ENCODE measurements at regions not wholly inside any gene's neighbourhood (a gene's known extent, or its start where the extent isn't known, plus 50 kb on each side); places are given as distances from the start of the nearest gene placed in this dataset.

DNA sequence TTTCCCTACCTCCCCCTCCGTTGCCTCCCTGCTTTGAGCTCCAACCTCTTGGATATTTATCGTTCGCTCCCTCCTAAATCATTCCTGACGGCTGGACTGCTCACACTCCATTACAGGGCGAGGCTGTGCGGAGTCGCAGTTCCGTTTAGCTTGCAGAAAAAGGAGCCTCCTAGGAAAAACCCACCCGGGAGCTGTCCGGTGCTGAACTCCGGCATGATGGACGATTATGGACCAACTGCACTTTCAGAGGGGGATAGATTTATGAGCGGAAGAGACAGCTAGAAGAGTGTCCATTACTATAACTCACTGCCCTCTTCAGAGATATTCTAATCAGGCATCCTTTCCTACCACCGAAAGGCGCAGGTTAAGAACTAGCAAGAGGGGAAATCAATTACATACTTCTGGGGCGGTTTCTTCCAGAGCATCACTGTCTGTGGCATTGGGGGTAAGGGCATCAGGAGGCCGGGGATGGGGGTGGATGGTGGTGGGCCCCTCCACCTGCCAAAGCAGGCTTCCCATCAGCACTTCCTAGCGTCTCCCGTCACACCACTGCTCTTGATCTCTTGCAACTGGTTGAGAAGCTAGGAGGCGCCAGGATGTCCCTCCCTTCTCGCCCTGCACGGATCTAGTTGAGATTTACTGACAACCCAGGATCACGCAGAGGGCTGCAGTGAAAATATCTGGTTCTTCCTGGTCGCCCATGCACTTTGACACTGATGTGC lies 251.2 kb downstream of the ENGASE start:
- no peak for DNase-seq (ENCODE audit: low read depth in 2 of 3, low spot score in 2 of 3)

DNA sequence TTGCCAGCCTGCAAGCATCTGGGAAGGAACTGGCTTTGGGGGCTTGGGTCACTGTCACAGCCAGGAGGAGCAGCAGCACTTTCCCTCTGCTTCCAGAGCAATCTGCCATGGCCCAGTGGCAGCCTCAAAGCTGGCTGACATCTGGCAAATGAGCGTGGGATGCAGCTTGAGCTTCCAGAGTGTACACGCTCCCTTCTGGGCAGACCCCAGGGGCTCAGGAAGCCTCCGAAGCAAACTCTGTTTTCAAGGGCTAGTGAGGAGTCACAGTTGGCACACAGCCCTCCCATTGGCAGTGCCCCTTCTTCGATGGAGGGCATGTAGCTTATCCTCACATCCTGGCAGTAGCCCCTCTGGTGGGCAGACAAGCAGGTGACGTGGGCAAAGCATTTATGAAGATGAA lies 249.6 kb downstream of the ENGASE start:
- DNase-seq (ENCODE audit: low read depth in 2 of 3, low spot score in 2 of 3) = no peak

DNA sequence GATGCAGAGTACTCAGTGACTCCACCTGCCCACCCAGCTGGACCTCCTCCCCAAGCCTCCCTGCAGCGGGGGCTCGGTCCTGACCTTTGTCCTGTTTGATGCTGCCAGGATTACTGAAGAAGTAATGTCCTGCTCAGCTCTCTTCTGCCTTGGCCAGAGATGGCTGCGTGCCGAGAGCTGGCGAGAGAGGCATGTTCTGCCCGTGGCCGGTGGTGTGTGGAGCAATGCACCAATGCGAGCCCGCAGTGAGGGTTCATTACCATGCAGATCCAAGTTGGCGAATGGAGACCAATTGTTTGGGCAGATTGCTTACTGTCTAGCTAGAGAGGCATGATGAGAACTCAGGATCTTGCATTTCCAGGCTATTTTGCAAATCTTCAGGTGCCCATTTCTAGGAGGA lies 248.9 kb downstream of the ENGASE start:
- no peak for DNase-seq (ENCODE audit: low read depth in 2 of 3, low spot score in 2 of 3)

DNA sequence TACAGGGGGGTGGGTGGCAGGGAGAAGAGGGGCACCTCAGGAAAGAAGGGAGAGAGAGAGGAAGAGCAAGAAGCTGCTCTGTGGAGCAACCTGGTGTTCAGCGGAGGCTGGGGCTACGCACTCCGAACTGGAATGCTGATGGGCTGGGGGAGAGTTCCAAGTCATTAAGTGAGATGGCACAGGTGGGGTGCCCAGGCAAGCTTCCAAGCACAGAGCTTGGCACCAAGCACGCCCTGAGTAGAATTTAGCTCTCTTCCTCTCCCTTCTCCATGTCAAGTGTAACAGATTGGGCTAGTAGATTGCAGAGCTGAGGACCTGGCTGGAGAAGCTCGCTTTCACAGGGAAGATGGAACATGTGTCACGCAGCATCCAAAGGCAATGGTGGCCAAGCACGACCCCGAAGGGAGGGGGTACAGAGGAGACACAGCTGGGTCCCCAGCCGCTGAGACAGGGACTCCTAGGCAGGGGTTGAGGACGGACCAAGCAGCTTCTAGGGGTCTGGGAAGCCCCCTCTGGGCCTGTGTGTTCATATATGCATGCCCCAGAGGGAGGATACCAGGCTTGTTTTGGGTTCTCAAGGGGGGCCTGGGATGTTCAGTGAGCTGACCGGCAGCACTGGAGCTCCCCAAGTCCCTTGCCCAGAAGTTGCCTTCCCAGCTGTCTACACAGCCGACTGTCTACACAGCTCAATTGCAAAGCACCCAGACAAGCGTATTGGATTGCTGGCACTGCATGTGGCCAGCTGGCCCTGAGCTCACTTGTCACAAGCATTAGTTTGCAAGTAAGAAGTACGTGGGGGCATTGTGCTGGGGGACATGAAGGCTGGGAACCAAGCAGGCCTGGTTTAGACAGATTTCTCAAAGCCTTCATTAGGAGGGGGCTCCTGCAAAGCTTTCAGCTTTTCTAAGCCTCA lies 247.8 kb downstream of the ENGASE start:
- DNase-seq (ENCODE audit: low read depth in 2 of 3, low spot score in 2 of 3) = no peak

DNA sequence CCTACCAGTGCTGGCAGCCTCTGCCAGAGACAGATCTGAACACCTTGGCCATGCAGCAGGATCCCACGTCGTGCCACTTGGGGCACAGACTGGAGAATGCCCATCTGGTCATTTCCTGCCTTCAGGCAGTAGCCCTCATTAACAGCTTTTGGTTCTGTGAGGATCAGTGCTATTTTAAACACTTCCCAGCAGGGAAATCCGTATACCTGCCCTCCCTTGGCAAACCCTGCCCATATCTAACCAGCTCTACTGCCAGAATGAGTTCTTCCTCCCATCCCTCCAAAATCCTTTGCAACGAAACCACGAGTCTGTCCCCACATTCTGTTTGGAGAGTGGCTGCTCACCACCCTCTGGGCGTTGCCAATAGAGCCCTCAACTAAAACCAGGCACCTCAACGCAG lies 245.7 kb downstream of the ENGASE start:
- DNase-seq (ENCODE audit: low read depth in 2 of 3, low spot score in 2 of 3) = no peak

DNA sequence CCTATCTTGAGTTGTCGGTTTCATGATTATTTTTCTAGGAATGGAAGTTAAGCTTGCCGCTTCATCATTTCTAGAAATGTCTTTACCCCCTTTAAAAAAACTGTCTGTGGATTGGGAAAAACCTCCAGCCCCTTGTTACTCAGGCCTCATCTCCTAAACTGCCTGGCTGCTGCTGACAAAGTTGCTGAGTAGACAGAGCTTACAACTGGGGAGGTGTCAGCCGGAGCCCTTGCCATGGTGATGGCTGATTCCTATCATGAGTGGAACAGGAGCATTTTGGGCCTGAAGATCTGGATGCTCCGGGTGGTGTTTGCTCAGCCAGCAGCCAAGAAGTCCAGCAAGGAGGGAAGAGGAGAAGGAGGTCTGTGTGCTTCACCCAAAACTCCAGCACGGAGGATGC lies 243.3 kb downstream of the ENGASE start:
- no peak for DNase-seq (ENCODE audit: low read depth in 2 of 3, low spot score in 2 of 3)

DNA sequence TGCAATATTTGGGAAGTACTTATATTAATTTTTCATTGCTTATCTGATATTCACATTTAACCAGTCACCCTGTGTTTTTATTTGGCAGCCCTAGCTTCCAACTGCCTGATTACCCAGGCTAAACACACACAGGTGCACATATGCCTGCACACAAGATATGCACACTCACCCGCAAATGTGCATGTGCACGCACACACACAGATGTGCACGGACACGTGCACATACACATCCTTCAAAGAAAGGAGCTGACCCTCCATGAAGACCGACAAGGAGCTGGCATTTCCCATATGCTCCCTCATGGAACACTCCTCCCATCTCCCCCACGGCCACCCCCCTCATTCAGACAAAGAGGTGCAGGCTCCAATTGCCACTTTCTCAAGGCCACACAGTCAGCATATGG lies 242.2 kb downstream of the ENGASE start:
- no peak for DNase-seq (ENCODE audit: low read depth in 2 of 3, low spot score in 2 of 3)

- no peak for DNase-seq (ENCODE audit: low read depth in 2 of 3, low spot score in 2 of 3)
These were observed 240.9 kb downstream of the ENGASE start for GRCh38 chr17:79315358-79316105.

DNA sequence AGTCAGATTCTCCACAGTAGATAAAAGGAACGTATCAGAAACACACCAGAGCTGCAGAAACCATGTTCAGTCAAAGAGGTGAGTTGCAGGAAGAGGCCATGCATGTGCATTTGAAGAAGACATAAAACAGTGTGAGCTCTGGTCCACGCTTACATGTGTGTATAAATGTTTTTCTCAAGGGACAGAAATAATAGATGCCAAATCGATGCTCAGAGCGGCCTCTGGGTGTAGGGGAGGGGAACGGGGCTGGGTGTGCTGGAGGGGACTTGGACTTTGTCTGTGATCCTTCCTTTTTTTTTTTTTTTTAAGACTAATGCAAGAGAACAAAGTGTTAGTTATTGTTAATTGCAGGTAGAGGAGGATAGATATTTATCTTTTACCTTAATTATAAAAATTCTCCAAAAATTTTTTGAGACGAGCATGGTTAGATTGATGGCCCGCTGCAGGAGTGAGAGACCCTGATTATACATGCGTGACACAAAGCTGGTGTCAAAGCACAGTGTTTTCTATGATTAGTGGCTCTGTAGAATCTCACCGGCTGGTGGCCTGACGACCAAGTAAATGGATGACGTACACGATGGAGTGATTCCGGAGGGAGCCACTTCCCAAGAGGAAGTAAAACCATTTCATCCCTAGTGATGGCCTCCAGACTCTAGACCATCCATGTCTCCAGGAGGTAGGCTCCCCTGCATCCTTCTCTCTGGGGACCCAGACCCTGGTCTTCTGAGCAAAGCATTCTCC lies 240.2 kb downstream of the ENGASE start:
- DNase-seq (ENCODE audit: low read depth in 2 of 3, low spot score in 2 of 3) = no peak

DNA sequence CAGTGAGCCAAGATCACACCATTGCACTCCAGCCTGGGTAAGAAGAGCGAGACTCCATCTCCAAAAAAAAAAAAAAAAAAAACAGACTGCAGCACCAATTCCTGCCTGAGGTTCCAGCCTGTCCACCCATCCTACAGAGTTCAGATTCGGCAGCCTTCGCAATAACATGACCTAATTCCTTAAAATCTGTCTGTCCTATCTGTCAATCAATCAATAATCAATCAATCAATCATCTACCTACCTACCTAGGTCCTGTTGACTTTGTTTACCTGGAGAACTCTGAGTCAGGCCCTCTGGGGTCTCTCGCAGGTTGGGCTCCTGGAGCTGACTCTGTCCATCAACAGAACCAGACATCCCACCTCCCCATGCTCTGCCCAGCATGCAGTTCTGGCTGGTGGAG lies 236.7 kb downstream of the ENGASE start:
- DNase-seq (ENCODE audit: low read depth in 2 of 3, low spot score in 2 of 3) = no peak

- no peak for DNase-seq (ENCODE audit: low read depth in 2 of 3, low spot score in 2 of 3)
These were observed 232.0 kb downstream of the ENGASE start for GRCh38 chr17:79306424-79307318.

GRCh38 chr17:79305768-79306423 lies 231.3 kb downstream of the ENGASE start:
- DNase-seq (ENCODE audit: low read depth in 2 of 3, low spot score in 2 of 3) = no peak

DNA sequence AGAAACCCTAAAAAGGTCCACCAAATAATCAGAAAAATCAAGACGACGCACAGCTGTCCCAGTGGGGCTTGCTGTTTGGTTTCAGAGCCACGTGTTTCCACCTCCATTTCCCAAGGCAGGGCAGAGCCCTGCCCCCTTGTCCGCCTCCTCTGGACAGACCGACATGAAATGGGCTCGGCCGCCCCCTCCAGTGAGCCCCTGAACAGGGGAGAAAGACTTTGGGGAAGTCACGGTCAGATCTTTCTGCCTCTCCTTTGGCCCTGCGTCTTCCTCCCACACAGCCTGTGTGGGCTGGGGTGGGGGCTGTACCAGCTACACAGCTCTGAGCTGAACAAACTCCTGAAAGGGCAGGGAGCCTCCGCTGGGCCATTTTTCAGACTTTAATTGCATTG lies 230.7 kb downstream of the ENGASE start:
- DNase-seq (ENCODE audit: low read depth in 2 of 3, low spot score in 2 of 3) = no peak

DNA sequence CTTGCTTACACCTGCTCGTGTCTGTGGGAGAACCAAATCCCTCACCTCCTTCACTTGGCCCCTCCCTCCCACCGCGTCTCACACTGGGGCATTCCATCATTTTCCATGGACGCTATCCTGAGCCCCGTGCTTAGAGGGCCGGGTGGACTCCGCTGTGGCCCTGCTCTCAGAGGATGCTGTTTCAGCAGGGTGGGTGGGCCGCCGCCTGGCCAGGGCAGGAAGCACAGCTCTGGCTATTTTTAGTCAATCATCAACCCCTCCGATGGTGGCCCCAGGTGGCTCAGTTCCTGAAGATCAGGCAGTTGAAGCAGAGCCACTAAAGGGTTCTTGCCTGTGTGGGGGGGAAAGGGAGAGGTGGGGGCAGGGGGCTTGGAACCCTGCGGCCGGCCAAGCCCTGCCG lies 230.3 kb downstream of the ENGASE start:
- no peak for DNase-seq (ENCODE audit: low read depth in 2 of 3, low spot score in 2 of 3)

- DNase-seq (ENCODE audit: low read depth in 2 of 3, low spot score in 2 of 3) = no peak
These were observed 229.1 kb downstream of the ENGASE start for GRCh38 chr17:79303641-79304205.

GRCh38 chr17:79301469-79301868 lies 226.8 kb downstream of the ENGASE start:
- DNase-seq (ENCODE audit: low read depth in 2 of 3, low spot score in 2 of 3) = no peak

- DNase-seq (ENCODE audit: low read depth in 2 of 3, low spot score in 2 of 3) = no peak
These were observed 224.7 kb downstream of the ENGASE start for GRCh38 chr17:79299349-79299748.

DNA sequence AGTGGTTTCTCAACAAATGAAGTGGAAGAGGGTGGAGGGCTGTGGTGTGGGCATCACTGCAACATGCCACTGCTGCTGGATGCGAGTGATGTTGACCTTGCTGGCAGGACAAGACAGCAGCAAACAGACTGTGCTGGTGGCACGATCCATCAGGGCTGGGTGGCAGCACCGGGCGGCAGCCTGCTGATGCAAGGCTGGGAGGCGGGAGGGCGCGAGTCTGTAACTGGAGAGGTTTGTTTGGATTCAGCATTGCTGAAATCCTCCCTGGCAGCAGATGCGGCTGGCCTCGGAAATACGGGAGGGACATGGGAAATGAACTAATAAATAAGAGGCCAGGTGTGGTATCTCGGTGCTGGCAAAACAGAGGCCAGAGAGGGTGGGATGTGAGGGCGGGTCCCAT lies 224.2 kb downstream of the ENGASE start:
- no peak for DNase-seq (ENCODE audit: low read depth in 2 of 3, low spot score in 2 of 3)

DNA sequence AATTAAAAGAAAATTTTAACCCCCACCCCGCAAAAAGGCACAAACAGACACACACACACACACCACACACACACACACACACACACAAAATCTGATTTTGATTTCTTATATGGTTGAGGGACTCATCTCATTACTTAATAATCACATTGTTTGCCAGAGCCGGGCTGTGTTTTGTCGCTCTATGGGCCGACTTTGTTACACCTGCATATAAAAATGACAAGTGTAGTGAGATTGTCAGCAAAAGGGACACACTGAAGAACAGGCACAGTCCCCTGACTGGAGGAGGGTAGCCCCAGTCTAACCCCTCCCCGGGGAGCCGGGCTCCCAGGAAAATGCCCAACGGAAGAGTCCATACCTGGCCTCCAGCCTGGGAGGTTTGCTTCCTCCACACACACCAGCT lies 221.6 kb downstream of the ENGASE start:
- no peak for DNase-seq (ENCODE audit: low read depth in 2 of 3, low spot score in 2 of 3)

All from activated CD8-positive, alpha-beta memory T cell treated with anti-CD3 and anti-CD28 coated beads for 48 hours (primary cell).